Neural cell (in vitro differentiated cells): ENCODE measurements at regions not wholly inside any gene's neighbourhood (a gene's known extent, or its start where the extent isn't known, plus 50 kb on each side); places are given as distances from the start of the nearest gene placed in this dataset.

Experiments
- H2AFZ ChIP-seq: fragments of 200-600, 300-800 bp; sonication (generic), shearing (Covaris generic); 2 replicates; pipeline ENCODE4 v1.6.0; 2014; ENCODE audit warnings: low read depth, mild to moderate bottlenecking, antibody characterized with exemption, low read length, moderate library complexity
- H3F3A ChIP-seq: fragments of 200-600 bp; shearing (Covaris generic); 2 replicates; pipeline ENCODE4 v1.6.1; 2016; ENCODE audit warnings: mild to moderate bottlenecking, moderate library complexity, mixed read lengths, antibody characterized with exemption, low read length; ENCODE audit not compliant: insufficient read depth, poor library complexity, severe bottlenecking
- H3K27ac ChIP-seq: fragments of 200-600, 300-800 bp; sonication (generic), shearing (Covaris generic); 2 replicates; pipeline ENCODE4 v1.5.1; 2014; ENCODE audit warnings: mild to moderate bottlenecking, low read length, moderate library complexity
- H3K27me3 ChIP-seq: fragments of 300-800, 200-600 bp; sonication (generic), shearing (Covaris generic); 2 replicates; pipeline ENCODE4 v1.6.0; 2014; ENCODE audit warnings: mild to moderate bottlenecking, low read depth, low read length, moderate library complexity; ENCODE audit not compliant: insufficient read depth
- H3K36me3 ChIP-seq: fragments of 300-800, 200-600 bp; sonication (generic), shearing (Covaris generic); 2 replicates; pipeline ENCODE4 v1.5.1; 2014; ENCODE audit warnings: mild to moderate bottlenecking, antibody characterized with exemption, low read length, moderate library complexity; ENCODE audit not compliant: insufficient read depth
- H3K4me2 ChIP-seq: fragments of 300-800, 200-600 bp; sonication (generic), shearing (Covaris generic); 2 replicates; pipeline ENCODE4 v1.6.0; 2014; ENCODE audit warnings: mild to moderate bottlenecking, low read length
- H3K4me3 ChIP-seq: fragments of 300-800, 200-600 bp; sonication (generic), shearing (Covaris generic); 2 replicates; pipeline ENCODE4 v1.5.1; 2014; ENCODE audit warnings: mild to moderate bottlenecking, low read length, moderate library complexity
- H3K79me2 ChIP-seq: fragments of 200-600 bp; shearing (Covaris generic); replicated peaks from 2 replicates; pipeline ENCODE4 v1.6.0; 2014; ENCODE audit warnings: mild to moderate bottlenecking, low read length, moderate library complexity; ENCODE audit not compliant: insufficient read depth
- H3K9ac ChIP-seq: fragments of 300-800, 200-600 bp; sonication (generic), shearing (Covaris generic); 2 replicates; pipeline ENCODE4 v1.6.1; 2016; ENCODE audit warnings: mild to moderate bottlenecking, low read length, mixed read lengths
- H3K9me2 ChIP-seq: fragments of 200-600 bp; shearing (Covaris generic); 2 replicates; pipeline ENCODE4 v1.6.1; 2016; ENCODE audit warnings: mild to moderate bottlenecking, low read length, mixed read lengths; ENCODE audit not compliant: insufficient read depth
- H3K9me3 ChIP-seq: fragments of 200-600, 300-800 bp; sonication (generic), shearing (Covaris generic); 2 replicates; pipeline ENCODE4 v1.6.1; 2016; ENCODE audit warnings: mild to moderate bottlenecking, mixed run types, low read length, moderate library complexity, mixed read lengths
- H4K20me1 ChIP-seq: fragments of 200-600 bp; shearing (Covaris generic); 2 replicates; pipeline ENCODE4 v1.6.1; 2016; ENCODE audit warnings: mild to moderate bottlenecking, mixed run types; ENCODE audit not compliant: insufficient read depth
- EP300 ChIP-seq: fragments of 450-650 bp; conservative IDR thresholded peaks from 2 replicates; pipeline ENCODE4 v1.6.1; 2014; ENCODE audit warnings: antibody characterized with exemption, mild to moderate bottlenecking, moderate library complexity; ENCODE audit not compliant: poor library complexity, severe bottlenecking
- EZH2 ChIP-seq: fragments of 200-600, 300-800 bp; shearing (Covaris generic), sonication (generic); IDR thresholded peaks from 2 replicates; pipeline ENCODE4 v1.6.1; 2014; ENCODE audit warnings: antibody characterized with exemption, low read length, borderline replicate concordance, mild to moderate bottlenecking; ENCODE audit not compliant: insufficient read depth, poor library complexity, severe bottlenecking
- MXI1 ChIP-seq: fragments of 450-650 bp; conservative IDR thresholded peaks from 2 replicates; pipeline ENCODE4 v1.6.1; 2014; ENCODE audit warnings: antibody characterized with exemption, mild to moderate bottlenecking; ENCODE audit not compliant: poor library complexity, severe bottlenecking
- POLR2AphosphoS5 ChIP-seq: IDR thresholded peaks from 2 replicates; pipeline ENCODE4 v1.6.1; 2012
- RAD21 ChIP-seq: fragments of 450-650 bp; conservative IDR thresholded peaks from 2 replicates; pipeline ENCODE4 v1.6.1; 2014; ENCODE audit warnings: antibody characterized with exemption, mild to moderate bottlenecking, moderate library complexity
- SMC3 ChIP-seq: fragments of 450-650 bp; conservative IDR thresholded peaks from 2 replicates; pipeline ENCODE4 v1.6.1; 2014; ENCODE audit warnings: antibody characterized with exemption, mild to moderate bottlenecking, moderate library complexity; ENCODE audit not compliant: poor library complexity
- TAF1 ChIP-seq: IDR thresholded peaks from 2 replicates; pipeline ENCODE4 v1.6.1; 2012; ENCODE audit warnings: low read depth
- TF ChIP-seq, protein P1 (sequence below): IDR thresholded peaks from 2 replicates; pipeline ENCODE4 v1.6.1; 2012; ENCODE audit warnings: borderline replicate concordance
- TF ChIP-seq, protein P2 (sequence below): fragments of 450-650 bp; IDR thresholded peaks from 2 replicates; pipeline ENCODE4 v1.5.1; 2014; ENCODE audit warnings: antibody characterized with exemption, mild to moderate bottlenecking, moderate library complexity; ENCODE audit not compliant: poor library complexity, severe bottlenecking

DNA sequence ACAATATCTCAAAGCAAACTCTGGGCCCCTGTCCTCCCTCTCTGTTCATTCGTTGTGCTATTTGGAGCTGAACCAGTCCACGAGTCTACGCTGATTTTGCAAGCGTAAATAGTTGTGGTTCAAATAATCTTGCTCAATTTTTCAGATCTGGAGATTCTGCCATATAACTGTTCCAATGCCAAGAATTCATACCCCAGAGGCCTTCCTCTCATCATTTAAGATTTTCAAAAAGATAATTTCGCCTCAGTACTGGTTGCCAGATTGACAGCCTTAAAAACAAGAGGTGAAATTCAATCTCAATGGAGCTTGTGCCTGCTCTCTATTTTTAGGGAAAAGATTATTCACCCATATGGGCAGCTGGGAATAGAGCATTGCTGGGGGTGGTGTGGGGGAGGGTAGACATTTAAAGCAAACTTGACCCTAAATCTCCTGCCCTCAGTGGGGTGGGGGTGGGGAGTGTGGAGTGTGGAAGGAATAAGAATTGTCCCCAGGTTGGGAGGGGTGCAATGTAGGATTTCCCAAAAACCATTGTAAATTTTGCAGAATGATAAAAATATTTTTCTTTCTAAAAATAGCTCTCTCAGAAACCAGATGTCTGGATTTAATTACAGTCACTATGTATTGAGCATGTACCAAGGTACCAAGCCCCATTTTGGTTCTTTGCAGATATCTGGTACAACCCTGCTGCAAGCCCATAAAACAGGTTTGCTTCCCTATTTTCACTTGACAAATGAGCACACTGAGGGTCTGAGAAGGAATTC lies 104.7 kb upstream of the EEPD1 start:
- no peaks in the 10 kb centered on the region for H3K9me3 ChIP-seq
- H3K27ac ChIP-seq: no peak overlapping the region
- H2AFZ ChIP-seq: no peak overlapping the region
- H3K9me2 ChIP-seq: no peaks in the 10 kb centered on the region
- no peak overlapping the region for H3K9ac ChIP-seq
- no peak overlapping the region for H3K4me2 ChIP-seq
- no peaks in the 10 kb centered on the region for H3K27me3 ChIP-seq
- H4K20me1 ChIP-seq: no peaks in the 10 kb centered on the region
- no peaks in the 10 kb centered on the region for H3K79me2 ChIP-seq
- no peak overlapping the region for H3K4me3 ChIP-seq
- no peaks in the 10 kb centered on the region for H3K36me3 ChIP-seq
- H3F3A ChIP-seq: no peaks in the 10 kb centered on the region
- no peak for TF ChIP-seq RAD21
- TF ChIP-seq TAF1: no peak
- TF ChIP-seq SMC3: no peak
- no peak for TF ChIP-seq MXI1
- TF ChIP-seq, protein P1, sequence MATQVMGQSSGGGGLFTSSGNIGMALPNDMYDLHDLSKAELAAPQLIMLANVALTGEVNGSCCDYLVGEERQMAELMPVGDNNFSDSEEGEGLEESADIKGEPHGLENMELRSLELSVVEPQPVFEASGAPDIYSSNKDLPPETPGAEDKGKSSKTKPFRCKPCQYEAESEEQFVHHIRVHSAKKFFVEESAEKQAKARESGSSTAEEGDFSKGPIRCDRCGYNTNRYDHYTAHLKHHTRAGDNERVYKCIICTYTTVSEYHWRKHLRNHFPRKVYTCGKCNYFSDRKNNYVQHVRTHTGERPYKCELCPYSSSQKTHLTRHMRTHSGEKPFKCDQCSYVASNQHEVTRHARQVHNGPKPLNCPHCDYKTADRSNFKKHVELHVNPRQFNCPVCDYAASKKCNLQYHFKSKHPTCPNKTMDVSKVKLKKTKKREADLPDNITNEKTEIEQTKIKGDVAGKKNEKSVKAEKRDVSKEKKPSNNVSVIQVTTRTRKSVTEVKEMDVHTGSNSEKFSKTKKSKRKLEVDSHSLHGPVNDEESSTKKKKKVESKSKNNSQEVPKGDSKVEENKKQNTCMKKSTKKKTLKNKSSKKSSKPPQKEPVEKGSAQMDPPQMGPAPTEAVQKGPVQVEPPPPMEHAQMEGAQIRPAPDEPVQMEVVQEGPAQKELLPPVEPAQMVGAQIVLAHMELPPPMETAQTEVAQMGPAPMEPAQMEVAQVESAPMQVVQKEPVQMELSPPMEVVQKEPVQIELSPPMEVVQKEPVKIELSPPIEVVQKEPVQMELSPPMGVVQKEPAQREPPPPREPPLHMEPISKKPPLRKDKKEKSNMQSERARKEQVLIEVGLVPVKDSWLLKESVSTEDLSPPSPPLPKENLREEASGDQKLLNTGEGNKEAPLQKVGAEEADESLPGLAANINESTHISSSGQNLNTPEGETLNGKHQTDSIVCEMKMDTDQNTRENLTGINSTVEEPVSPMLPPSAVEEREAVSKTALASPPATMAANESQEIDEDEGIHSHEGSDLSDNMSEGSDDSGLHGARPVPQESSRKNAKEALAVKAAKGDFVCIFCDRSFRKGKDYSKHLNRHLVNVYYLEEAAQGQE: no peak
- TF ChIP-seq, protein P2, sequence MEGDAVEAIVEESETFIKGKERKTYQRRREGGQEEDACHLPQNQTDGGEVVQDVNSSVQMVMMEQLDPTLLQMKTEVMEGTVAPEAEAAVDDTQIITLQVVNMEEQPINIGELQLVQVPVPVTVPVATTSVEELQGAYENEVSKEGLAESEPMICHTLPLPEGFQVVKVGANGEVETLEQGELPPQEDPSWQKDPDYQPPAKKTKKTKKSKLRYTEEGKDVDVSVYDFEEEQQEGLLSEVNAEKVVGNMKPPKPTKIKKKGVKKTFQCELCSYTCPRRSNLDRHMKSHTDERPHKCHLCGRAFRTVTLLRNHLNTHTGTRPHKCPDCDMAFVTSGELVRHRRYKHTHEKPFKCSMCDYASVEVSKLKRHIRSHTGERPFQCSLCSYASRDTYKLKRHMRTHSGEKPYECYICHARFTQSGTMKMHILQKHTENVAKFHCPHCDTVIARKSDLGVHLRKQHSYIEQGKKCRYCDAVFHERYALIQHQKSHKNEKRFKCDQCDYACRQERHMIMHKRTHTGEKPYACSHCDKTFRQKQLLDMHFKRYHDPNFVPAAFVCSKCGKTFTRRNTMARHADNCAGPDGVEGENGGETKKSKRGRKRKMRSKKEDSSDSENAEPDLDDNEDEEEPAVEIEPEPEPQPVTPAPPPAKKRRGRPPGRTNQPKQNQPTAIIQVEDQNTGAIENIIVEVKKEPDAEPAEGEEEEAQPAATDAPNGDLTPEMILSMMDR: no peak
- TF ChIP-seq POLR2AphosphoS5: no peak
- no peak for TF ChIP-seq EP300
- no peak for TF ChIP-seq EZH2

DNA sequence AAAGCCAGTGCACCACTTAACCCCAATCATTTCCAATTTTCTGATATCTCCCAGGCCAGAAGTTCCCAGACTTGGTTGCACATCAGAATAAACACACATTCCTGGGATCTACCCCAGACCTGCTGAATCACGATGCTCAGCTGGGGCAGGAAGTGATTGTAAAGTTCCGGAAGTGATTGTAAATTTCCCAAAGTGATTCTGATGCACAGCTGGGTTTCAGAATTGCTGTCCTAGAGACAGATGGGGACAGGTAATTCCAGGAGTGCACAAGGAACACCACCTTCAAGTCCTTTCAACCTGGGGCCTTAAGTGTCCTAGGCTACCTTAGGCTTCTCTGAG lies 104.2 kb upstream of the EEPD1 start:
- no peak overlapping the region for H3K27ac ChIP-seq
- no peaks in the 10 kb centered on the region for H3F3A ChIP-seq
- no peaks in the 10 kb centered on the region for H3K79me2 ChIP-seq
- H3K9me2 ChIP-seq: no peaks in the 10 kb centered on the region
- H3K27me3 ChIP-seq: no peaks in the 10 kb centered on the region
- H3K9me3 ChIP-seq: no peaks in the 10 kb centered on the region
- TF ChIP-seq SMC3: no peak
- no peak for TF ChIP-seq EP300
- no peak for TF ChIP-seq POLR2AphosphoS5
- TF ChIP-seq EZH2: no peak
- TF ChIP-seq TAF1: no peak
- TF ChIP-seq MXI1: no peak
- TF ChIP-seq, protein P2: no peak
- TF ChIP-seq, protein P1: no peak
- TF ChIP-seq RAD21: no peak
- no peak overlapping the region for H3K9ac ChIP-seq
- H3K36me3 ChIP-seq: no peaks in the 10 kb centered on the region
- no peak overlapping the region for H3K4me3 ChIP-seq
- H4K20me1 ChIP-seq: no peaks in the 10 kb centered on the region
- no peak overlapping the region for H2AFZ ChIP-seq
- no peak overlapping the region for H3K4me2 ChIP-seq
